Epithelial cell of esophagus (primary cell): ENCODE measurements at regions not wholly inside any gene's neighbourhood (a gene's known extent, or its start where the extent isn't known, plus 50 kb on each side); places are given as distances from the start of the nearest gene placed in this dataset.

ENCODE experiments used
- DNase-seq: peaks from one replicate; pipeline ENCODE4 v3.0.0; 2010; ENCODE audit warnings: low read depth
- H3K4me3 ChIP-seq: 2 replicates; pipeline ENCODE4 v1.5.1; 2011; ENCODE audit warnings: mild to moderate bottlenecking, low read length, control low read depth
- CTCF ChIP-seq: IDR thresholded peaks from 2 replicates; pipeline ENCODE4 v1.5.1; 2011; ENCODE audit warnings: low read depth, mild to moderate bottlenecking, low read length, control low read depth, inconsistent platforms; ENCODE audit not compliant: insufficient read depth; ENCODE audit errors: missing control alignments

GRCh38 chr10:107341281-107341680 is 176.8 kb upstream of the SORCS1 start:
- TF ChIP-seq CTCF = no peak
- no peak for DNase-seq
- no peak overlapping the region for H3K4me3 ChIP-seq

- no peak overlapping the region for H3K4me3 ChIP-seq
- no peak for TF ChIP-seq CTCF
- DNase-seq = no peak
Measured at GRCh38 chr10:107340326-107340725, 175.8 kb upstream of the SORCS1 start.

GRCh38 chr10:107336061-107336460 is 171.6 kb upstream of the SORCS1 start:
- no peak for DNase-seq
- TF ChIP-seq CTCF = no peak
- H3K4me3 ChIP-seq = no peak overlapping the region

GRCh38 chr10:107317592-107317991 is 153.1 kb upstream of the SORCS1 start:
- no peak overlapping the region for H3K4me3 ChIP-seq
- TF ChIP-seq CTCF = no peak
- no peak for DNase-seq

GRCh38 chr10:107303203-107303602 is 138.7 kb upstream of the SORCS1 start:
- no peak for TF ChIP-seq CTCF
- no peak for DNase-seq

GRCh38 chr10:107299606-107300005 is 135.1 kb upstream of the SORCS1 start:
- no peak for TF ChIP-seq CTCF
- no peak for DNase-seq
- no peak overlapping the region for H3K4me3 ChIP-seq

More at GRCh38 chr10:107303203-107303602, 138.7 kb upstream of the SORCS1 start:
- H3K4me3 ChIP-seq = no peak overlapping the region

- DNase-seq = peak; percentile 2
- H3K4me3 ChIP-seq = no peak overlapping the region
- TF ChIP-seq CTCF = no peak
Measured at GRCh38 chr10:107284187-107284586, 119.7 kb upstream of the SORCS1 start.
